ENCODE measurements at regions not wholly inside any gene's neighbourhood (a gene's known extent, or its start where the extent isn't known, plus 50 kb on each side); places are given as distances from the start of the nearest gene placed in this dataset.

- TF ChIP-seq POLR2A (IDR thresholded peaks at IDR 0.05): no peak
- no peak for TF ChIP-seq CTCF (IDR thresholded peaks at IDR 0.05)
These were observed 145.3 kb upstream of the RHOBTB1 start for GRCh38 chr10:61089251-61089650.

Data from testis (tissue), 2 donors.